ENCODE measurements at regions not wholly inside any gene's neighbourhood (a gene's known extent, or its start where the extent isn't known, plus 50 kb on each side); places are given as distances from the start of the nearest gene placed in this dataset.
A peak's percentile ranks its signal among the peaks of the same experiment; 100 is the strongest.

- ATAC-seq: no peak
- TF ChIP-seq PPARA (CRISPR knock-in tag; IDR thresholded peaks at IDR 0.05; ENCODE audit: borderline replicate concordance): no peak
- no peak for TF ChIP-seq PATZ1 (CRISPR knock-in tag; IDR thresholded peaks at IDR 0.05; ENCODE audit: borderline replicate concordance)
- no peak for TF ChIP-seq ARNTL (CRISPR knock-in tag; IDR thresholded peaks at IDR 0.05; ENCODE audit: borderline replicate concordance, low read depth)
- no peak for TF ChIP-seq TOX (CRISPR knock-in tag; IDR thresholded peaks at IDR 0.05; ENCODE audit: borderline replicate concordance)
- TF ChIP-seq, protein P1, sequence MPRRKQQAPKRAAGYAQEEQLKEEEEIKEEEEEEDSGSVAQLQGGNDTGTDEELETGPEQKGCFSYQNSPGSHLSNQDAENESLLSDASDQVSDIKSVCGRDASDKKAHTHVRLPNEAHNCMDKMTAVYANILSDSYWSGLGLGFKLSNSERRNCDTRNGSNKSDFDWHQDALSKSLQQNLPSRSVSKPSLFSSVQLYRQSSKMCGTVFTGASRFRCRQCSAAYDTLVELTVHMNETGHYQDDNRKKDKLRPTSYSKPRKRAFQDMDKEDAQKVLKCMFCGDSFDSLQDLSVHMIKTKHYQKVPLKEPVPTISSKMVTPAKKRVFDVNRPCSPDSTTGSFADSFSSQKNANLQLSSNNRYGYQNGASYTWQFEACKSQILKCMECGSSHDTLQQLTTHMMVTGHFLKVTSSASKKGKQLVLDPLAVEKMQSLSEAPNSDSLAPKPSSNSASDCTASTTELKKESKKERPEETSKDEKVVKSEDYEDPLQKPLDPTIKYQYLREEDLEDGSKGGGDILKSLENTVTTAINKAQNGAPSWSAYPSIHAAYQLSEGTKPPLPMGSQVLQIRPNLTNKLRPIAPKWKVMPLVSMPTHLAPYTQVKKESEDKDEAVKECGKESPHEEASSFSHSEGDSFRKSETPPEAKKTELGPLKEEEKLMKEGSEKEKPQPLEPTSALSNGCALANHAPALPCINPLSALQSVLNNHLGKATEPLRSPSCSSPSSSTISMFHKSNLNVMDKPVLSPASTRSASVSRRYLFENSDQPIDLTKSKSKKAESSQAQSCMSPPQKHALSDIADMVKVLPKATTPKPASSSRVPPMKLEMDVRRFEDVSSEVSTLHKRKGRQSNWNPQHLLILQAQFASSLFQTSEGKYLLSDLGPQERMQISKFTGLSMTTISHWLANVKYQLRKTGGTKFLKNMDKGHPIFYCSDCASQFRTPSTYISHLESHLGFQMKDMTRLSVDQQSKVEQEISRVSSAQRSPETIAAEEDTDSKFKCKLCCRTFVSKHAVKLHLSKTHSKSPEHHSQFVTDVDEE (CRISPR knock-in tag; IDR thresholded peaks at IDR 0.05): no peak
- TF ChIP-seq POU6F1 (CRISPR knock-in tag; IDR thresholded peaks at IDR 0.05; ENCODE audit: borderline replicate concordance, low read depth): no peak
- no peak for TF ChIP-seq ISL1 (CRISPR knock-in tag; IDR thresholded peaks at IDR 0.05)
- TF ChIP-seq CSDC2 (CRISPR knock-in tag; IDR thresholded peaks at IDR 0.05): no peak
- TF ChIP-seq OSR1 (CRISPR knock-in tag; IDR thresholded peaks at IDR 0.05): no peak
Measured at GRCh38 chr4:102165584-102165983, 179.7 kb downstream of the SLC39A8 start.

DNA sequence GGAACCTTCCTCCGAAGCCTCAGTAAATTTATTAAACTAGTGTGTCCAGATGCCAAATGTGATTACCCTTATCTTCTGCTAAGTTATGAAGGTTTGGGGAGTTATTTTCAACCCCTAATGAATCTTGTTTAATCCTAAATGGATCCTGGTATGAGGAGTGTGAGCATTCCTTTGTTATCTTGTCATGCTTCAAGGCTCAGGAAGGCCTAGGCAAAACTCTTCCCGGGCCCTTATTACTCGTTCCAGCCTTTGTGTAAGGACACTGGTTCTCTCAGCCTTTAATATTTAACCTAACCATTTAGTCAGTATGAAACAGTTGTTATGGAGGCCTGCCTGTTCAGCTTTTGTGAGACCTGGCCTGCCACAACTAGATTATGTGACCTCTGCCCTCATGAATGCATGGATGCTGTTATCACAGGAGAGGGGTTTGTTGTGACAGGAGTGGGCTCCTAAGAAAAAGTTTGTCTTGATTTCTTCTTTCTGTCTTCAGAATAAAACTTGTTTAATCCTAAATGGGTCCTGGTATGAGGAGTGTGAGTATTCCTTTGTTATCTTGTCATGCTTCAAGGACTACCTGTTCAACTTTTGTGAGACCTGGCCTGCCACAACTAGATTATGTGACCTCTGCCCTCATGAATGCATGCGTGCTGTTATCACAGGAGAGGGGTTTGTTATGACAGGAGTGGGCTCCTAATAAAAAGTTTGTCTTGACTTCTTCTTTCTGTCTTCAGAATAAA, 181.7 kb downstream of the SLC39A8 start:
- no peak for ATAC-seq
- TF ChIP-seq ZNF565 (CRISPR knock-in tag; conservative IDR thresholded peaks at IDR 0.05; ENCODE audit: low read depth): no peak
- no peak for TF ChIP-seq GLIS3 (CRISPR knock-in tag; IDR thresholded peaks at IDR 0.05)
- TF ChIP-seq CREB5 (CRISPR knock-in tag; IDR thresholded peaks at IDR 0.05; ENCODE audit: low read depth): 0 out of 2 replicates have a peak, but pooled peaks have one; percentile 61
- TF ChIP-seq ISL1 (CRISPR knock-in tag; IDR thresholded peaks at IDR 0.05): peak; percentile 87
- TF ChIP-seq TCF4 (CRISPR knock-in tag; IDR thresholded peaks at IDR 0.05; ENCODE audit: borderline replicate concordance): no peak
- TF ChIP-seq CSDC2 (CRISPR knock-in tag; IDR thresholded peaks at IDR 0.05): 0 out of 2 replicates have a peak, but pooled peaks have one; percentile 37
- TF ChIP-seq SNAI2 (CRISPR knock-in tag; IDR thresholded peaks at IDR 0.05): no peak
- TF ChIP-seq POU6F1 (CRISPR knock-in tag; IDR thresholded peaks at IDR 0.05; ENCODE audit: borderline replicate concordance, low read depth): no peak
- no peak for TF ChIP-seq RARB (CRISPR knock-in tag; IDR thresholded peaks at IDR 0.05)
- TF ChIP-seq ZFP30 (CRISPR knock-in tag; IDR thresholded peaks at IDR 0.05): no peak
- TF ChIP-seq ZNF8 (CRISPR knock-in tag; IDR thresholded peaks at IDR 0.05): no peak
- TF ChIP-seq ARNTL (CRISPR knock-in tag; IDR thresholded peaks at IDR 0.05; ENCODE audit: borderline replicate concordance, low read depth): no peak
- no peak for TF ChIP-seq ZFP3 (CRISPR knock-in tag; IDR thresholded peaks at IDR 0.05)
- no peak for TF ChIP-seq TOX (CRISPR knock-in tag; IDR thresholded peaks at IDR 0.05; ENCODE audit: borderline replicate concordance)
- TF ChIP-seq PATZ1 (CRISPR knock-in tag; IDR thresholded peaks at IDR 0.05; ENCODE audit: borderline replicate concordance): no peak
- TF ChIP-seq ESRRG (CRISPR knock-in tag; IDR thresholded peaks at IDR 0.05): no peak
- no peak for TF ChIP-seq ZNF70 (CRISPR knock-in tag; IDR thresholded peaks at IDR 0.05)

All from SK-N-SH treated with all-trans-retinoic acid at 6 μM for 48 hours (cell line).